BJ (cell line): ENCODE measurements at regions not wholly inside any gene's neighbourhood (a gene's known extent, or its start where the extent isn't known, plus 50 kb on each side); places are given as distances from the start of the nearest gene placed in this dataset.

Experiments
- CTCF ChIA-PET: fragments of 350-600 bp; formaldehyde crosslinking; extraction: SDS; loops from one replicate; lab custom pipeline; 2021; ENCODE audit warnings: antibody characterized with exemption, inconsistent platforms; lab: Yijun Ruan, JAX
- POLR2A ChIA-PET: fragments of 300-600 bp; sonication (Branson Sonifier 250); formaldehyde crosslinking; extraction: SDS; loops from one replicate; lab custom pipeline; 2021; ENCODE audit warnings: antibody characterized with exemption; lab: Charles Lee
- DNase-seq: peaks from one replicate; pipeline ENCODE4 v3.0.0-alpha.2; 2011; ENCODE audit warnings: low read depth
- H3K27me3 ChIP-seq: 2 replicates; pipeline ENCODE4 v1.6.0; 2011; ENCODE audit warnings: low read length; ENCODE audit not compliant: control insufficient read depth, insufficient read depth
- H3K36me3 ChIP-seq: 2 replicates; pipeline ENCODE4 v1.5.1; 2011; ENCODE audit warnings: low read length; ENCODE audit not compliant: control insufficient read depth, insufficient read depth
- H3K4me3 ChIP-seq: 2 replicates; pipeline ENCODE4 v1.5.1; 2011; ENCODE audit warnings: low read depth, mild to moderate bottlenecking, control low read depth, low read length
- TF ChIP-seq, protein P1 (sequence below): IDR thresholded peaks from 2 replicates; pipeline ENCODE4 v1.5.1; 2011; ENCODE audit warnings: low read depth, mild to moderate bottlenecking, control low read depth, inconsistent platforms, low read length, moderate library complexity; ENCODE audit not compliant: insufficient read depth

DNA sequence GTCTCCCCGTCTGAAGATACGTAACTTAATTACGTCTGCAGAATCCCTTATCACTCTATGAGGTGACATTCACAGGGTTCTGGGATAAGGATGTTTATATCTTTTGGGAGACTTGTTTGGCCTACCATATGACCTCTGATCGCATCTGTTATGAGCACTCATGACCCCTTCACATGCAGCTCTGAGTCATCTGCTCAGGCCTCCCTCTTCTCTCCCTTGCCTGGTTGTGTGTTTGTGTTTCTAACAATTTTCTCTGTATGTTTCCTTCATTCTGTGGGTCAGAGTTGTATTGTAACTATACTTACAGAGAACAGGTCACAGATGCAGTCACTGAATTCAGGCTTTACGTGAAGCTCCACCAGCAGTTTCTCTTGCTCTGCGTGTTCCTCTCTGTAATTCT is 330.6 kb downstream of the TENT4A start:
- DNase-seq = no peak
- ChIA-PET CTCF (no interaction called here), POLR2A (no interaction called here)
- Histone ChIP-seq H3K27me3 (no peaks in the 10 kb centered on the region), H3K4me3 (no peak overlapping the region), H3K36me3 (no peaks in the 10 kb centered on the region)
- TF ChIP-seq, protein P1, sequence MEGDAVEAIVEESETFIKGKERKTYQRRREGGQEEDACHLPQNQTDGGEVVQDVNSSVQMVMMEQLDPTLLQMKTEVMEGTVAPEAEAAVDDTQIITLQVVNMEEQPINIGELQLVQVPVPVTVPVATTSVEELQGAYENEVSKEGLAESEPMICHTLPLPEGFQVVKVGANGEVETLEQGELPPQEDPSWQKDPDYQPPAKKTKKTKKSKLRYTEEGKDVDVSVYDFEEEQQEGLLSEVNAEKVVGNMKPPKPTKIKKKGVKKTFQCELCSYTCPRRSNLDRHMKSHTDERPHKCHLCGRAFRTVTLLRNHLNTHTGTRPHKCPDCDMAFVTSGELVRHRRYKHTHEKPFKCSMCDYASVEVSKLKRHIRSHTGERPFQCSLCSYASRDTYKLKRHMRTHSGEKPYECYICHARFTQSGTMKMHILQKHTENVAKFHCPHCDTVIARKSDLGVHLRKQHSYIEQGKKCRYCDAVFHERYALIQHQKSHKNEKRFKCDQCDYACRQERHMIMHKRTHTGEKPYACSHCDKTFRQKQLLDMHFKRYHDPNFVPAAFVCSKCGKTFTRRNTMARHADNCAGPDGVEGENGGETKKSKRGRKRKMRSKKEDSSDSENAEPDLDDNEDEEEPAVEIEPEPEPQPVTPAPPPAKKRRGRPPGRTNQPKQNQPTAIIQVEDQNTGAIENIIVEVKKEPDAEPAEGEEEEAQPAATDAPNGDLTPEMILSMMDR = no peak

- DNase-seq = no peak
- CTCF ChIA-PET = interaction anchor here (1.2 kb wide), 1 partner anchor 16 kb away, joined by 3 read pairs; no protein-coding TSS in a partner anchor
- no peak overlapping the region for H3K4me3 ChIP-seq
- H3K27me3 ChIP-seq = no peaks in the 10 kb centered on the region
- no peaks in the 10 kb centered on the region for H3K36me3 ChIP-seq
- TF ChIP-seq, protein P1 = no peak
- POLR2A ChIA-PET = no interaction called here
Measured at GRCh38 chr5:7047511-7048261, 334.5 kb downstream of the TENT4A start.

GRCh38 chr5:7050986-7051385 is 337.8 kb downstream of the TENT4A start:
- DNase-seq = no peak
- TF ChIP-seq, protein P1 = no peak
- ChIA-PET POLR2A (no interaction called here), CTCF (no interaction called here)
- H3K27me3 ChIP-seq = no peaks in the 10 kb centered on the region
- no peaks in the 10 kb centered on the region for H3K36me3 ChIP-seq
- H3K4me3 ChIP-seq = no peak overlapping the region

DNA sequence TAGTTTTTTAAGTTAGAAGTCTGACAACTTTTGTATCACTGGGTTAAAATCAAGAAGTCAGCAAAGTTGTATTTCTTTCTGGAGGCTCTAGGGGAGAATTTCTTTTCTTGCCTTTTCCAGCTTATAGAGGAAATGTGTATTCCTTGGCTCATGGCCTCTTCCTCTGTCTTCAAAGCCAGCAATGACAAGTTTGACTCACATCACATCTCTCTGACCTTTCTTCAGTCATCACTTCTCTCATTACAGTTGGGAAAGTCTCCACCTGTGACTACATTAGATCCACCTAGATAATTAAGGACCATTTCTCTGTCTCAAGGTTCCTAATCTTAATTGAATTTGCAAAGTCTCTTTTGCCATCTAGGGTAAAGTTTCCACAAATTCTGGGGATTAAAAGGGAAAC is 339.9 kb downstream of the TENT4A start:
- H3K27me3 ChIP-seq = no peaks in the 10 kb centered on the region
- POLR2A ChIA-PET = no interaction called here
- H3K4me3 ChIP-seq = no peak overlapping the region
- no peaks in the 10 kb centered on the region for H3K36me3 ChIP-seq
- DNase-seq = no peak
- CTCF ChIA-PET = no interaction called here
- TF ChIP-seq, protein P1 = no peak

DNA sequence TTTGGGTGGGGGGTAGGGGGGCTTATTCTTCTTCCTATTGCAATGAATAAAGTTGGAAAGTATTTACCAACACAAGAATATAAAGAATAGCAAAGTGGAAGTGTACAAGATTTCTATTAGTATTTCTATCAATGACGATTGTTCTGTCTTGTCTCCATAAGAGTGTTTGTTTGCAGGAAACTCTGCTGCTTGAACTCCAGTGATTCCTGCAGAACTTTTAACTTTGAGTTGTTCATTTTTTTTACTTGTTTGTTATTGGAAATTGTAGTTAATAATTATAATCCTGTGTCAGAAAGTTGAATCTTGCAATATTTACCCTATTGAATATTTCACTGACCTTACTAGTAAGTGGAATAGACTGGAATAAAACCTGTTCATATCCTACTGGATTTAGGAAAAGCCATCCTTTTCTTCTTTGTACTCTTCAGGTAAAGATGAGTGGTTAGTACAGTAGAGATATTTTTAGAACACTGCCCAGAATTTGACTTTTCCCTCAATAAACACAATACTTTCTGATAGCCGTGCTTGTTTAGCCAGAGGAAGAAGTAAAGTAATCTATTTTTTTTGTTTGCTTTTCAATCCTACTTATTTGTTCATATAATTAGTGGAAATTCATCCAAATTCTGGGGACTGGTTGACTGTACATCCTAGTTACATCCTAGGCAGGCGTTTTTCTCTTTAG is 340.4 kb downstream of the TENT4A start:
- no peak for DNase-seq
- no peak overlapping the region for H3K4me3 ChIP-seq
- TF ChIP-seq, protein P1 = no peak
- H3K36me3 ChIP-seq = no peaks in the 10 kb centered on the region
- CTCF ChIA-PET = no interaction called here
- H3K27me3 ChIP-seq = no peaks in the 10 kb centered on the region
- POLR2A ChIA-PET = no interaction called here
